ENCODE measurements at regions not wholly inside any gene's neighbourhood (a gene's known extent, or its start where the extent isn't known, plus 50 kb on each side); places are given as distances from the start of the nearest gene placed in this dataset.
A peak's percentile ranks its signal among the peaks of the same experiment; 100 is the strongest.

GRCh38 chr2:100726866-100727265 lies 93.1 kb upstream of the NPAS2 start:
- Histone ChIP-seq H3K4me1 (ENCODE audit: low read length) (peaks cover 21% of the 10 kb centered on the region), H3K9me2 (replicated peaks; ENCODE audit: insufficient read depth, low read length) (no peaks in the 10 kb centered on the region), H3K27me3 (ENCODE audit: low read length) (no peaks in the 10 kb centered on the region), H2AFZ (ENCODE audit: low read length) (no peak overlapping the region), H3K4me3 (ENCODE audit: low read length) (no peak overlapping the region), H3K9ac (ENCODE audit: low read length) (no peak overlapping the region), H3K4me2 (ENCODE audit: low read depth, low read length, poor library complexity, severe bottlenecking) (no peak overlapping the region), H3K36me3 (ENCODE audit: insufficient read depth, low read length) (no peaks in the 10 kb centered on the region), H3K9me3 (ENCODE audit: low read length) (no peaks in the 10 kb centered on the region), H4K20me1 (ENCODE audit: insufficient read depth, low read depth, low read length) (no peaks in the 10 kb centered on the region), H3K27ac (ENCODE audit: low read length) (no peak overlapping the region), H3K79me2 (ENCODE audit: low read length) (no peaks in the 10 kb centered on the region)
- no peak for DNase-seq

- H3K9me2 ChIP-seq (replicated peaks; ENCODE audit: insufficient read depth, low read length) = no peaks in the 10 kb centered on the region
- no peak overlapping the region for H3K27ac ChIP-seq (ENCODE audit: low read length)
- no peaks in the 10 kb centered on the region for H4K20me1 ChIP-seq (ENCODE audit: insufficient read depth, low read depth, low read length)
- no peak overlapping the region for H3K4me3 ChIP-seq (ENCODE audit: low read length)
- DNase-seq = peak; percentile 90
- no peak overlapping the region for H3K9ac ChIP-seq (ENCODE audit: low read length)
- no peaks in the 10 kb centered on the region for H3K9me3 ChIP-seq (ENCODE audit: low read length)
- no peaks in the 10 kb centered on the region for H3K27me3 ChIP-seq (ENCODE audit: low read length)
- no peak overlapping the region for H3K4me2 ChIP-seq (ENCODE audit: low read depth, low read length, poor library complexity, severe bottlenecking)
- H2AFZ ChIP-seq (ENCODE audit: low read length) = no peak overlapping the region
- H3K79me2 ChIP-seq (ENCODE audit: low read length) = no peaks in the 10 kb centered on the region
- H3K4me1 ChIP-seq (ENCODE audit: low read length) = peaks cover 3% of the 10 kb centered on the region; the same call in 1 of the 2 replicates
- no peaks in the 10 kb centered on the region for H3K36me3 ChIP-seq (ENCODE audit: insufficient read depth, low read length)
Observed at GRCh38 chr2:100730290-100730868, 89.6 kb upstream of the NPAS2 start.

GRCh38 chr2:100731535-100731981 lies 88.4 kb upstream of the NPAS2 start:
- H3K27me3 ChIP-seq (ENCODE audit: low read length) = no peaks in the 10 kb centered on the region
- H3K27ac ChIP-seq (ENCODE audit: low read length) = no peak overlapping the region
- no peak for DNase-seq
- no peaks in the 10 kb centered on the region for H4K20me1 ChIP-seq (ENCODE audit: insufficient read depth, low read depth, low read length)
- no peak overlapping the region for H2AFZ ChIP-seq (ENCODE audit: low read length)
- H3K4me3 ChIP-seq (ENCODE audit: low read length) = no peak overlapping the region
- H3K9me2 ChIP-seq (replicated peaks; ENCODE audit: insufficient read depth, low read length) = no peaks in the 10 kb centered on the region
- no peaks in the 10 kb centered on the region for H3K36me3 ChIP-seq (ENCODE audit: insufficient read depth, low read length)
- H3K79me2 ChIP-seq (ENCODE audit: low read length) = no peaks in the 10 kb centered on the region
- no peak overlapping the region for H3K9ac ChIP-seq (ENCODE audit: low read length)
- no peaks in the 10 kb centered on the region for H3K9me3 ChIP-seq (ENCODE audit: low read length)
- peaks cover 3% of the 10 kb centered on the region; the same call in 1 of the 2 replicates for H3K4me1 ChIP-seq (ENCODE audit: low read length)
- no peak overlapping the region for H3K4me2 ChIP-seq (ENCODE audit: low read depth, low read length, poor library complexity, severe bottlenecking)

- H4K20me1 ChIP-seq (ENCODE audit: insufficient read depth, low read depth, low read length) = no peaks in the 10 kb centered on the region
- H3K27me3 ChIP-seq (ENCODE audit: low read length) = no peaks in the 10 kb centered on the region
- H3K79me2 ChIP-seq (ENCODE audit: low read length) = no peaks in the 10 kb centered on the region
- no peak overlapping the region for H3K27ac ChIP-seq (ENCODE audit: low read length)
- no peak overlapping the region for H3K4me3 ChIP-seq (ENCODE audit: low read length)
- no peaks in the 10 kb centered on the region for H3K36me3 ChIP-seq (ENCODE audit: insufficient read depth, low read length)
- no peak for DNase-seq
- no peak overlapping the region for H2AFZ ChIP-seq (ENCODE audit: low read length)
- H3K4me1 ChIP-seq (ENCODE audit: low read length) = no peaks in the 10 kb centered on the region
- H3K9me2 ChIP-seq (replicated peaks; ENCODE audit: insufficient read depth, low read length) = no peaks in the 10 kb centered on the region
- no peak overlapping the region for H3K4me2 ChIP-seq (ENCODE audit: low read depth, low read length, poor library complexity, severe bottlenecking)
- no peaks in the 10 kb centered on the region for H3K9me3 ChIP-seq (ENCODE audit: low read length)
- H3K9ac ChIP-seq (ENCODE audit: low read length) = no peak overlapping the region
Observed at GRCh38 chr2:100733391-100734187, 86.3 kb upstream of the NPAS2 start.

GRCh38 chr2:100736121-100736915 lies 83.6 kb upstream of the NPAS2 start:
- no peaks in the 10 kb centered on the region for H3K9me2 ChIP-seq (replicated peaks; ENCODE audit: insufficient read depth, low read length)
- no peaks in the 10 kb centered on the region for H4K20me1 ChIP-seq (ENCODE audit: insufficient read depth, low read depth, low read length)
- H3K27me3 ChIP-seq (ENCODE audit: low read length) = no peaks in the 10 kb centered on the region
- H2AFZ ChIP-seq (ENCODE audit: low read length) = no peak overlapping the region
- H3K9me3 ChIP-seq (ENCODE audit: low read length) = no peaks in the 10 kb centered on the region
- H3K36me3 ChIP-seq (ENCODE audit: insufficient read depth, low read length) = no peaks in the 10 kb centered on the region
- no peaks in the 10 kb centered on the region for H3K4me1 ChIP-seq (ENCODE audit: low read length)
- no peak overlapping the region for H3K4me3 ChIP-seq (ENCODE audit: low read length)
- no peak overlapping the region for H3K9ac ChIP-seq (ENCODE audit: low read length)
- no peak overlapping the region for H3K27ac ChIP-seq (ENCODE audit: low read length)
- no peaks in the 10 kb centered on the region for H3K79me2 ChIP-seq (ENCODE audit: low read length)
- no peak for DNase-seq
- no peak overlapping the region for H3K4me2 ChIP-seq (ENCODE audit: low read depth, low read length, poor library complexity, severe bottlenecking)

- H3K4me2 ChIP-seq (ENCODE audit: low read depth, low read length, poor library complexity, severe bottlenecking) = no peak overlapping the region
- H3K79me2 ChIP-seq (ENCODE audit: low read length) = no peaks in the 10 kb centered on the region
- DNase-seq = no peak
- no peak overlapping the region for H2AFZ ChIP-seq (ENCODE audit: low read length)
- H3K27ac ChIP-seq (ENCODE audit: low read length) = no peak overlapping the region
- H4K20me1 ChIP-seq (ENCODE audit: insufficient read depth, low read depth, low read length) = no peaks in the 10 kb centered on the region
- H3K27me3 ChIP-seq (ENCODE audit: low read length) = no peaks in the 10 kb centered on the region
- H3K9me2 ChIP-seq (replicated peaks; ENCODE audit: insufficient read depth, low read length) = no peaks in the 10 kb centered on the region
- no peaks in the 10 kb centered on the region for H3K9me3 ChIP-seq (ENCODE audit: low read length)
- H3K4me1 ChIP-seq (ENCODE audit: low read length) = no peaks in the 10 kb centered on the region
- H3K4me3 ChIP-seq (ENCODE audit: low read length) = no peak overlapping the region
- H3K36me3 ChIP-seq (ENCODE audit: insufficient read depth, low read length) = no peaks in the 10 kb centered on the region
- no peak overlapping the region for H3K9ac ChIP-seq (ENCODE audit: low read length)
Observed at GRCh38 chr2:100739735-100740432, 80.1 kb upstream of the NPAS2 start.

- H3K4me2 ChIP-seq (ENCODE audit: low read depth, low read length, poor library complexity, severe bottlenecking) = no peak overlapping the region
- H3K9ac ChIP-seq (ENCODE audit: low read length) = no peak overlapping the region
- H3K4me3 ChIP-seq (ENCODE audit: low read length) = no peak overlapping the region
- no peak overlapping the region for H3K27ac ChIP-seq (ENCODE audit: low read length)
- no peaks in the 10 kb centered on the region for H4K20me1 ChIP-seq (ENCODE audit: insufficient read depth, low read depth, low read length)
- H3K4me1 ChIP-seq (ENCODE audit: low read length) = no peaks in the 10 kb centered on the region
- no peaks in the 10 kb centered on the region for H3K79me2 ChIP-seq (ENCODE audit: low read length)
- DNase-seq = no peak
- no peaks in the 10 kb centered on the region for H3K9me3 ChIP-seq (ENCODE audit: low read length)
- no peaks in the 10 kb centered on the region for H3K9me2 ChIP-seq (replicated peaks; ENCODE audit: insufficient read depth, low read length)
- H2AFZ ChIP-seq (ENCODE audit: low read length) = no peak overlapping the region
- H3K27me3 ChIP-seq (ENCODE audit: low read length) = no peaks in the 10 kb centered on the region
- no peaks in the 10 kb centered on the region for H3K36me3 ChIP-seq (ENCODE audit: insufficient read depth, low read length)
Observed at GRCh38 chr2:100741880-100742276, 78.1 kb upstream of the NPAS2 start.
